ENCODE measurements at regions not wholly inside any gene's neighbourhood (a gene's known extent, or its start where the extent isn't known, plus 50 kb on each side); places are given as distances from the start of the nearest gene placed in this dataset.

DNA sequence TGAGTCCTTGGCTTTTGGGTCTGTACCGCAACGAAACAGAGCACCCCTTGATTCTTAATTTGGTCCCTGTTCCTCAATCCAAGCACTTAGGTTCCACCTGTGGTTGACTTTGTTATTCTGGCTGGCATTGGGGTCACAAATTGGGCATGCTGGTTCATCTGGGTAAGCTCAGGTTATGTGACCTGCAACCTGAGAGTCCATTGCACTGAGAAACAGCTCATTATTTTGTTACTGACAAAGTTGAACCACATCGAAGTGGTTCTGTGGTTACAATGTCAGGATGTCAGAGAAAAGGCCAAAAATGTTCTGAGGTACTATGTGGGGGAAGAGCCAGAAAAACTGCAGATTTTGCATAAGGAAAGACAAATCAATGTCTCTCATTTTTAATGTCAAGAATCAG is 74.2 kb downstream of the ZNF621 start:
- TF ChIP-seq, protein P1, sequence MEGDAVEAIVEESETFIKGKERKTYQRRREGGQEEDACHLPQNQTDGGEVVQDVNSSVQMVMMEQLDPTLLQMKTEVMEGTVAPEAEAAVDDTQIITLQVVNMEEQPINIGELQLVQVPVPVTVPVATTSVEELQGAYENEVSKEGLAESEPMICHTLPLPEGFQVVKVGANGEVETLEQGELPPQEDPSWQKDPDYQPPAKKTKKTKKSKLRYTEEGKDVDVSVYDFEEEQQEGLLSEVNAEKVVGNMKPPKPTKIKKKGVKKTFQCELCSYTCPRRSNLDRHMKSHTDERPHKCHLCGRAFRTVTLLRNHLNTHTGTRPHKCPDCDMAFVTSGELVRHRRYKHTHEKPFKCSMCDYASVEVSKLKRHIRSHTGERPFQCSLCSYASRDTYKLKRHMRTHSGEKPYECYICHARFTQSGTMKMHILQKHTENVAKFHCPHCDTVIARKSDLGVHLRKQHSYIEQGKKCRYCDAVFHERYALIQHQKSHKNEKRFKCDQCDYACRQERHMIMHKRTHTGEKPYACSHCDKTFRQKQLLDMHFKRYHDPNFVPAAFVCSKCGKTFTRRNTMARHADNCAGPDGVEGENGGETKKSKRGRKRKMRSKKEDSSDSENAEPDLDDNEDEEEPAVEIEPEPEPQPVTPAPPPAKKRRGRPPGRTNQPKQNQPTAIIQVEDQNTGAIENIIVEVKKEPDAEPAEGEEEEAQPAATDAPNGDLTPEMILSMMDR (conservative IDR thresholded peaks at IDR 0.05; ENCODE audit: low read length) = no peak
- no peak for TF ChIP-seq EZH2phosphoT487 (IDR thresholded peaks at IDR 0.05; ENCODE audit: borderline replicate concordance, low read depth, low read length)

Measured in OCI-LY7 (cell line).